Activated CD4-positive, alpha-beta T cell treated with anti-CD3 and anti-CD28 coated beads, Interleukin-2, amount 50 U/mL, for 24 hours (primary cell): ENCODE measurements at regions not wholly inside any gene's neighbourhood (a gene's known extent, or its start where the extent isn't known, plus 50 kb on each side); places are given as distances from the start of the nearest gene placed in this dataset.
"Not testable (repeated sequence)": the region's sequence is repeated elsewhere in the genome, so short reads cannot be mapped to it uniquely, and the experiment has no call there.

Experiments
- DNase-seq, 2 donors: peaks; one replicate each; pipeline ENCODE4 v3.0.0-alpha.2; 2020; ENCODE audit warnings: low read depth in 1 of 2, low spot score in 1 of 2

GRCh38 chr18:961644-962355, 57.1 kb downstream of the ADCYAP1 start:
- peak; percentile 3 to 7 for DNase-seq

GRCh38 chr18:963276-963675, 58.6 kb downstream of the ADCYAP1 start:
- DNase-seq = no peak

GRCh38 chr18:965921-966758, 61.5 kb downstream of the ADCYAP1 start:
- DNase-seq = no peak

GRCh38 chr18:966759-967576, 62.3 kb downstream of the ADCYAP1 start:
- no peak for DNase-seq

GRCh38 chr18:968910-969309, 64.2 kb downstream of the ADCYAP1 start:
- not testable (repeated sequence) for DNase-seq

- not testable (repeated sequence) for DNase-seq
Measured at GRCh38 chr18:969311-969710, 64.6 kb downstream of the ADCYAP1 start.

GRCh38 chr18:974606-975005, 69.9 kb downstream of the ADCYAP1 start:
- not testable (repeated sequence) for DNase-seq

GRCh38 chr18:976393-977128, 71.9 kb downstream of the ADCYAP1 start:
- DNase-seq = not testable (repeated sequence)

GRCh38 chr18:977327-977726, 72.7 kb downstream of the ADCYAP1 start:
- not testable (repeated sequence) for DNase-seq

GRCh38 chr18:977732-978131, 73.1 kb downstream of the ADCYAP1 start:
- DNase-seq = not testable (repeated sequence)

GRCh38 chr18:980586-980985, 75.9 kb downstream of the ADCYAP1 start:
- DNase-seq = no peak

GRCh38 chr18:984004-984403, 79.3 kb downstream of the ADCYAP1 start:
- DNase-seq = no peak

- no peak for DNase-seq
Measured at GRCh38 chr18:985212-985661, 80.6 kb downstream of the ADCYAP1 start.

GRCh38 chr18:986051-986450, 81.4 kb downstream of the ADCYAP1 start:
- no peak for DNase-seq

- no peak for DNase-seq
Measured at GRCh38 chr18:986552-986951, 81.9 kb downstream of the ADCYAP1 start.

GRCh38 chr18:987325-988186, 82.9 kb downstream of the ADCYAP1 start:
- DNase-seq = no peak

GRCh38 chr18:989425-989824, 84.8 kb downstream of the ADCYAP1 start:
- no peak for DNase-seq

- DNase-seq = no peak
Measured at GRCh38 chr18:990197-990596, 85.5 kb downstream of the ADCYAP1 start.

- DNase-seq = no peak
Measured at GRCh38 chr18:991441-991840, 86.8 kb downstream of the ADCYAP1 start.

- no peak for DNase-seq
Measured at GRCh38 chr18:993560-993959, 88.9 kb downstream of the ADCYAP1 start.
